SK-N-SH (cell line): ENCODE measurements at regions not wholly inside any gene's neighbourhood (a gene's known extent, or its start where the extent isn't known, plus 50 kb on each side); places are given as distances from the start of the nearest gene placed in this dataset.
"Not testable (repeated sequence)": the region's sequence is repeated elsewhere in the genome, so short reads cannot be mapped to it uniquely, and the experiment has no call there.

Experiments
- CTCF ChIA-PET: fragments of 300-600, 350-600 bp; formaldehyde crosslinking; extraction: SDS; loops from one replicate; lab custom pipeline; 2021; lab: Yijun Ruan, JAX
- POLR2A ChIA-PET: fragments of 350-600 bp; sonication (Branson Sonifier 250); formaldehyde crosslinking; extraction: SDS; loops from one replicate; lab custom pipeline; 2020; ENCODE audit warnings: antibody characterized with exemption, inconsistent platforms; lab: Yijun Ruan, JAX
- DNase-seq: peaks from one replicate; pipeline ENCODE4 v3.0.0; 2012
- H2AFZ ChIP-seq: fragments of 200-600 bp; sonication (generic); 2 replicates; pipeline ENCODE4 v1.8.1; 2016; ENCODE audit warnings: antibody characterized with exemption, mild to moderate bottlenecking, low read depth
- H3F3A ChIP-seq: fragments of 200-600 bp; sonication (generic); replicated peaks from 2 replicates; pipeline ENCODE3; 2016; ENCODE audit warnings: antibody characterized with exemption, mild to moderate bottlenecking; ENCODE audit not compliant: insufficient read depth
- H3K27ac ChIP-seq, 2 experiments: fragments of 200-500 bp in 1 of 2; fragments of 200-600 bp in 1 of 2; sonication (Bioruptor generic) in 1 of 2; sonication (generic), shearing (Covaris generic) in 1 of 2; 2 replicates each; pipeline versions ENCODE4 v1.5.1 to v1.6.1; 2014 to 2016; ENCODE audit warnings: low read depth in 2 of 2, inconsistent platforms in 1 of 2, low read length in 1 of 2, mild to moderate bottlenecking in 1 of 2, mixed read lengths in 1 of 2
- H3K27me3 ChIP-seq: fragments of 200-600 bp; sonication (generic), shearing (Covaris generic); 2 replicates; pipeline ENCODE4 v1.6.1; 2016; ENCODE audit warnings: mixed run types; ENCODE audit not compliant: insufficient read depth
- H3K36me3 ChIP-seq, 2 experiments: fragments of 200-500 bp in 1 of 2; fragments of 200-600 bp in 1 of 2; sonication (Bioruptor generic) in 1 of 2; sonication (generic) in 1 of 2; replicated peaks in 1 of 2; 2 replicates each; pipeline versions ENCODE3 to v1.5.1; 2014 to 2016; ENCODE audit warnings: low read length in 1 of 2, mild to moderate bottlenecking in 1 of 2; ENCODE audit not compliant: insufficient read depth in 2 of 2, control insufficient read depth in 1 of 2
- H3K4me1 ChIP-seq, 2 experiments: fragments of 200-500 bp in 1 of 2; fragments of 200-600 bp in 1 of 2; sonication (Bioruptor generic) in 1 of 2; sonication (generic), shearing (Covaris generic) in 1 of 2; 2 replicates each; pipeline versions ENCODE4 v1.5.1 to v1.6.1; 2014 to 2016; ENCODE audit warnings: low read depth in 1 of 2, low read length in 1 of 2, mixed run types in 1 of 2; ENCODE audit not compliant: insufficient read depth in 2 of 2, control insufficient read depth in 1 of 2
- H3K4me2 ChIP-seq: fragments of 200-600 bp; sonication (generic), shearing (Covaris generic); 2 replicates; pipeline ENCODE4 v1.6.1; 2017; ENCODE audit warnings: mixed run types
- H3K4me3 ChIP-seq, 2 experiments: fragments of 200-500 bp in 1 of 2; fragments of 200-600 bp in 1 of 2; sonication (Bioruptor generic) in 1 of 2; sonication (generic), shearing (Covaris generic) in 1 of 2; 2 replicates each; pipeline versions ENCODE4 v1.5.1 to v1.8.1; 2014 to 2016; ENCODE audit warnings: low read depth in 2 of 2, inconsistent platforms in 1 of 2, low read length in 1 of 2, mild to moderate bottlenecking in 1 of 2, mixed read lengths in 1 of 2, moderate library complexity in 1 of 2
- H3K79me2 ChIP-seq: fragments of 200-600 bp; sonication (generic); 2 replicates; pipeline ENCODE4 v1.8.1; 2017; ENCODE audit warnings: mild to moderate bottlenecking; ENCODE audit not compliant: insufficient read depth
- H3K9ac ChIP-seq: fragments of 200-600 bp; sonication (generic); 2 replicates; pipeline ENCODE4 v1.6.1; 2017; ENCODE audit warnings: mixed run types
- H3K9me2 ChIP-seq: fragments of 200-600 bp; sonication (generic); 2 replicates; pipeline ENCODE4 v1.6.1; 2017; ENCODE audit warnings: mixed run types
- H3K9me3 ChIP-seq: fragments of 200-600 bp; sonication (generic); 2 replicates; pipeline ENCODE4 v1.6.1; 2017; ENCODE audit warnings: mixed run types, mild to moderate bottlenecking, moderate library complexity
- H4K20me1 ChIP-seq: fragments of 200-600 bp; sonication (generic); 2 replicates; pipeline ENCODE4 v1.6.1; 2017; ENCODE audit warnings: mild to moderate bottlenecking, mixed run types; ENCODE audit not compliant: insufficient read depth
- ELF1 ChIP-seq: IDR thresholded peaks from 2 replicates; pipeline ENCODE4 v1.4.0; 2012
- FOSL2 ChIP-seq: IDR thresholded peaks from 2 replicates; pipeline ENCODE4 v1.4.0; 2012; ENCODE audit warnings: low read depth, mild to moderate bottlenecking, moderate library complexity, borderline replicate concordance
- FOXJ3 ChIP-seq: sonication (generic); formaldehyde crosslinking; IDR thresholded peaks from 2 replicates; pipeline ENCODE4 v1.5.1; 2020; ENCODE audit warnings: mild to moderate bottlenecking, missing genetic modification reagents
- GABPA ChIP-seq: IDR thresholded peaks from 2 replicates; pipeline ENCODE4 v1.4.0; 2012; ENCODE audit warnings: low read depth, mild to moderate bottlenecking
- JUND ChIP-seq: IDR thresholded peaks from 2 replicates; pipeline ENCODE4 v1.4.0; 2012
- MEF2A ChIP-seq: IDR thresholded peaks from 2 replicates; pipeline ENCODE4 v1.4.0; 2012; ENCODE audit warnings: low read depth, borderline replicate concordance
- MXI1 ChIP-seq: IDR thresholded peaks from 2 replicates; pipeline ENCODE4 v1.6.1; 2012; ENCODE audit warnings: mild to moderate bottlenecking, low read depth, low read length, improper control_type of control experiment
- NFIC ChIP-seq: IDR thresholded peaks from 2 replicates; pipeline ENCODE4 v1.4.0; 2012; ENCODE audit warnings: borderline replicate concordance
- RCOR1 ChIP-seq: fragments of 150-350 bp; IDR thresholded peaks from 2 replicates; pipeline ENCODE4 v1.6.1; 2017; ENCODE audit warnings: antibody characterized with exemption, low read length
- RFX5 ChIP-seq: IDR thresholded peaks from 2 replicates; pipeline ENCODE4 v1.6.1; 2012; ENCODE audit warnings: mild to moderate bottlenecking, improper control_type of control experiment, low read length
- TAF1 ChIP-seq: IDR thresholded peaks from 2 replicates; pipeline ENCODE4 v1.6.1; 2012; ENCODE audit warnings: low read depth, mild to moderate bottlenecking, low read length, moderate library complexity, borderline replicate concordance
- TEAD4 ChIP-seq: IDR thresholded peaks from 2 replicates; pipeline ENCODE4 v1.4.0; 2012; ENCODE audit warnings: mild to moderate bottlenecking, borderline replicate concordance; ENCODE audit not compliant: insufficient read depth
- WGBS: methylation state at CpG from one replicate; pipeline ENCODE4 v1.1.6; 2017; ENCODE audit warnings: low lambda C conversion rate; 5-methylcytosine and 5-hydroxymethylcytosine counted together
- TF ChIP-seq, protein P1 (sequence below): IDR thresholded peaks from 2 replicates; pipeline ENCODE4; 2012
- TF ChIP-seq, protein P2 (sequence below): IDR thresholded peaks from 2 replicates; pipeline ENCODE4 v1.4.0; 2012; ENCODE audit warnings: low read depth
- TF ChIP-seq, protein P3 (sequence below): fragments of 150-350 bp; IDR thresholded peaks from 2 replicates; pipeline ENCODE4 v1.6.1; 2017; ENCODE audit warnings: antibody characterized with exemption, low read length, low read depth, borderline replicate concordance
- TF ChIP-seq, protein P4 (sequence below): IDR thresholded peaks from 2 replicates; pipeline ENCODE4 v1.4.0; 2012; ENCODE audit warnings: low read depth, borderline replicate concordance

DNA sequence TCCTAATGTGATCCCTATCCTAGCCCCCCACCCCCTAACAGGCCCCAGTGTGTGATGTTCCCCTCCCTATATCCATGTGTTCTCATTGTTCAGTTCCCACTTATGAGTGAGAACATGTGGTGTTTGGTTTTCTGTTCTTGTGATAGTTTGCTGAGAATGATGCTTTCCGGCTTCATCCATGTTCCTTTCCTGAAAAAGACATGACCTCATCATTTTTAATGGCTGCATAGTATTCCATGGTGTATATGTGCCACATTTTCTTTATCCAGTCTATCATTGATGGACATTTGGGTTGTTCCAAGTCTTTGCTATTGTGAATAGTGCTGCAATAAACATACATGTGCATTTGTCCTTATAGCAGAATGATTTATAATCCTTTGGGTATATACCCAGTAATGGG, 214.4 kb upstream of the RAI14 start:
- H3K27me3 ChIP-seq, H3K9me3 ChIP-seq, H2AFZ ChIP-seq, H3K9me2 ChIP-seq, H3K36me3 ChIP-seq, H3K79me2 ChIP-seq, CTCF ChIA-PET, H3K27ac ChIP-seq, POLR2A ChIA-PET, H4K20me1 ChIP-seq, H3K4me2 ChIP-seq, H3F3A ChIP-seq, DNase-seq, H3K4me1 ChIP-seq, H3K4me3 ChIP-seq, H3K9ac ChIP-seq: not testable (repeated sequence)
- WGBS: 74% methylated on average over 1 of the region's 1 CpG

DNA sequence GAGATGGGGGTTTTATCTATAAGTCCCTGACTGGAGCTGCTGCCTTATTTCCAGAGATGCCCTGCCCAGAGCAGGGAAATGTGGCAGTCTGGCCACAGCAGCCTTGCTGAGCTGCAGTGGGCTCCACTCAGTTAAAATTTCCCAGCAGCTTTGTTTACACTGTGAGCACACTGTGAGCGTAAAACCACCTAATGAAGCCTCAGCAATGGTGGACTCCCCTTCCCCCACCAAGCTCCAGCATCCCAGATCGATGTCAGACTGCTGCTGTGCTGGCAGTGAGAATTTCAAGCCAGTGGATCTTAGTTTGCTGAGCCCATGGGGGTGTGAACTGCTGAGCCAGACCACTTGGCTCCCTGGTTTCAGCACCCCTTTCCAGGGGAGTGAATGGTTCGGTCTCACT, 208.7 kb upstream of the RAI14 start:
- Histone ChIP-seq H3K36me3 (no peaks in the 10 kb centered on the region), H3K4me2 (no peak overlapping the region), H3K4me3 (no peak overlapping the region), H3K9me2 (no peaks in the 10 kb centered on the region), H2AFZ (no peak overlapping the region), H3K27ac (no peak overlapping the region), H3K4me1 (no peaks in the 10 kb centered on the region), H4K20me1 (no peaks in the 10 kb centered on the region), H3K9ac (no peak overlapping the region), H3K79me2 (no peaks in the 10 kb centered on the region), H3K9me3 (no peaks in the 10 kb centered on the region), H3F3A (no peaks in the 10 kb centered on the region), H3K27me3 (no peaks in the 10 kb centered on the region)
- ChIA-PET POLR2A (no interaction called here), CTCF (no interaction called here)
- no peak for TF ChIP-seq FOXJ3
- no peak for TF ChIP-seq NFIC
- no peak for TF ChIP-seq MEF2A
- TF ChIP-seq, protein P1, sequence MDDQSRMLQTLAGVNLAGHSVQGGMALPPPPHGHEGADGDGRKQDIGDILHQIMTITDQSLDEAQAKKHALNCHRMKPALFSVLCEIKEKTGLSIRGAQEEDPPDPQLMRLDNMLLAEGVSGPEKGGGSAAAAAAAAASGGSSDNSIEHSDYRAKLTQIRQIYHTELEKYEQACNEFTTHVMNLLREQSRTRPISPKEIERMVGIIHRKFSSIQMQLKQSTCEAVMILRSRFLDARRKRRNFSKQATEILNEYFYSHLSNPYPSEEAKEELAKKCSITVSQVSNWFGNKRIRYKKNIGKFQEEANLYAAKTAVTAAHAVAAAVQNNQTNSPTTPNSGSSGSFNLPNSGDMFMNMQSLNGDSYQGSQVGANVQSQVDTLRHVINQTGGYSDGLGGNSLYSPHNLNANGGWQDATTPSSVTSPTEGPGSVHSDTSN: no peak
- TF ChIP-seq JUND: no peak
- no peak for DNase-seq
- WGBS: 8% methylated on average over 3 of the region's 3 CpGs

DNA sequence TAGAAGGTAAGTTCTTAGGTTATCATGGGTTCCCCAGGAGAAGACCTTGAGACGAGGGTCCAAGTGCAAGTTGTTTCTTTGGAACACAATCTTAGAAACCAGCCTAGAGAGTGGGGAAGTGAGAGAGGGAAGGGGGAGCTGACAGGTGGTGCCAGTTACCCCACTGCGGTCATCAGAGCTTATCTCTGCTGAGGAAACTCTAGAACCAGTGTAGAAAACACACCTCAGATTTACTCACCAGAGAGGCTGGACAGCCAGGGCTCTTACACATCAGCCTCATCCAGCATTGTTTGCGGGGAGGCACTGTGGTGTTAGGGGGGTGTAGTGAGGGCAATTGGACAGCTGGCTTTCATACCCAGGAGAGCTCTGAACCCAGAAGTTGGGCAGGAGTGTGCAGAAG, 206.5 kb upstream of the RAI14 start:
- CTCF ChIA-PET: interaction anchor here (1.1 kb wide), 1 partner anchor 453 kb away, joined by 3 read pairs; no protein-coding TSS in a partner anchor

More for the DNA sequence above, 206.5 kb upstream of the RAI14 start:
- no peak overlapping the region for H3K27ac ChIP-seq
- H4K20me1 ChIP-seq: no peaks in the 10 kb centered on the region
- H3K9ac ChIP-seq: no peak overlapping the region
- H3K4me2 ChIP-seq: no peak overlapping the region
- POLR2A ChIA-PET: no interaction called here
- H3K9me3 ChIP-seq: no peaks in the 10 kb centered on the region
- no peaks in the 10 kb centered on the region for H3K36me3 ChIP-seq
- H3K9me2 ChIP-seq: no peaks in the 10 kb centered on the region
- WGBS: 21% methylated on average over 3 of the region's 3 CpGs
- no peak for DNase-seq
- H3K4me3 ChIP-seq: no peak overlapping the region
- no peaks in the 10 kb centered on the region for H3K79me2 ChIP-seq
- no peaks in the 10 kb centered on the region for H3K27me3 ChIP-seq
- no peak overlapping the region for H2AFZ ChIP-seq
- TF ChIP-seq RFX5 (no peak), RCOR1 (no peak), NFIC (no peak), TEAD4 (no peak), TAF1 (no peak), ELF1 (no peak), MXI1 (no peak), FOSL2 (no peak), GABPA (no peak)
- TF ChIP-seq, protein P1: no peak
- TF ChIP-seq, protein P2, sequence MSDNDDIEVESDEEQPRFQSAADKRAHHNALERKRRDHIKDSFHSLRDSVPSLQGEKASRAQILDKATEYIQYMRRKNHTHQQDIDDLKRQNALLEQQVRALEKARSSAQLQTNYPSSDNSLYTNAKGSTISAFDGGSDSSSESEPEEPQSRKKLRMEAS: no peak
- TF ChIP-seq, protein P3, sequence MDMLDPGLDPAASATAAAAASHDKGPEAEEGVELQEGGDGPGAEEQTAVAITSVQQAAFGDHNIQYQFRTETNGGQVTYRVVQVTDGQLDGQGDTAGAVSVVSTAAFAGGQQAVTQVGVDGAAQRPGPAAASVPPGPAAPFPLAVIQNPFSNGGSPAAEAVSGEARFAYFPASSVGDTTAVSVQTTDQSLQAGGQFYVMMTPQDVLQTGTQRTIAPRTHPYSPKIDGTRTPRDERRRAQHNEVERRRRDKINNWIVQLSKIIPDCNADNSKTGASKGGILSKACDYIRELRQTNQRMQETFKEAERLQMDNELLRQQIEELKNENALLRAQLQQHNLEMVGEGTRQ: no peak
- TF ChIP-seq, protein P4, sequence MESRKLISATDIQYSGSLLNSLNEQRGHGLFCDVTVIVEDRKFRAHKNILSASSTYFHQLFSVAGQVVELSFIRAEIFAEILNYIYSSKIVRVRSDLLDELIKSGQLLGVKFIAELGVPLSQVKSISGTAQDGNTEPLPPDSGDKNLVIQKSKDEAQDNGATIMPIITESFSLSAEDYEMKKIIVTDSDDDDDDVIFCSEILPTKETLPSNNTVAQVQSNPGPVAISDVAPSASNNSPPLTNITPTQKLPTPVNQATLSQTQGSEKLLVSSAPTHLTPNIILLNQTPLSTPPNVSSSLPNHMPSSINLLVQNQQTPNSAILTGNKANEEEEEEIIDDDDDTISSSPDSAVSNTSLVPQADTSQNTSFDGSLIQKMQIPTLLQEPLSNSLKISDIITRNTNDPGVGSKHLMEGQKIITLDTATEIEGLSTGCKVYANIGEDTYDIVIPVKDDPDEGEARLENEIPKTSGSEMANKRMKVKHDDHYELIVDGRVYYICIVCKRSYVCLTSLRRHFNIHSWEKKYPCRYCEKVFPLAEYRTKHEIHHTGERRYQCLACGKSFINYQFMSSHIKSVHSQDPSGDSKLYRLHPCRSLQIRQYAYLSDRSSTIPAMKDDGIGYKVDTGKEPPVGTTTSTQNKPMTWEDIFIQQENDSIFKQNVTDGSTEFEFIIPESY: no peak
- no peaks in the 10 kb centered on the region for H3K4me1 ChIP-seq
- no peaks in the 10 kb centered on the region for H3F3A ChIP-seq
